ENCODE measurements at regions not wholly inside any gene's neighbourhood (a gene's known extent, or its start where the extent isn't known, plus 50 kb on each side); places are given as distances from the start of the nearest gene placed in this dataset.
"Not testable (repeated sequence)": the region's sequence is repeated elsewhere in the genome, so short reads cannot be mapped to it uniquely, and the experiment has no call there.

DNA sequence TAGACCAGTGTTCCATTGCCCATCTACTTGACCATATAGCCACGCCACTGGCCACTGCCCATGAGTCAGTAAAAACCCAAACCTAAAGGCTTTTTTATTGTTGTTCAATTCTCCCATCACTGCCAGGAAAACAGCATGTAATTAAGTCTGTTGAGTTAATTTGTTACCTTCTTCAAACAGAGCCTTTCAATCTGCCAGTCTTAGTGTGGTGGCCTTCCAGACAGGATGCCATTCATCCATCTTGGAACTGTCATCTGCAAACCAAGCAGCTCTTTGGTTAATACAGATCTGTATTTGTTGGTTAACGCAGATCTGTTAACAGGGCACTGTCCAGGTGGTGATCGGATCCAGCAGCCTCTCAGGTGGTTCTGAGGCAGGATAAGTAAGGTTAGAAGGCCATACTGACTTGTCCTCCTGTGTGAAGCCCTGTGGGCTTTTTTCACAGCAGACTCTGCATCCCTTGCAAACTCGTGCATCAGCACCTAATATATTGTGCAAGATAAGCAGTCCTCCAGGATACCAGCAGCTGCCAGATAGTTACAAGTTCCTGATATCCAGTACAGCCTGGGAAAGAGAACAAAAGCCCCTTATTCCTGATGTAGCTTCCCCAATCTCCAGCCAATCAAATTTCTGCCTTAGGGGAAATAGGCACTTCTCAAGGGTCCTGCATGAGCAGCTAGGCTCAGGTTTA is 59.1 kb upstream of the DHRS4 start:
- no peaks in the 10 kb centered on the region for H3K36me3 ChIP-seq
- H3K9ac ChIP-seq = no peak overlapping the region
- peaks cover 13% of the 10 kb centered on the region for H3K9me3 ChIP-seq
- no peak for TF ChIP-seq Cebpa-rat (IDR thresholded peaks at IDR 0.05)
- no peaks in the 10 kb centered on the region for H3K4me1 ChIP-seq
- no peak overlapping the region for H3K4me2 ChIP-seq
- no peak overlapping the region for H3K4me3 ChIP-seq
- no peaks in the 10 kb centered on the region for H3K27me3 ChIP-seq
- no peaks in the 10 kb centered on the region for H4K20me1 ChIP-seq
- no peak overlapping the region for H3K27ac ChIP-seq

DNA sequence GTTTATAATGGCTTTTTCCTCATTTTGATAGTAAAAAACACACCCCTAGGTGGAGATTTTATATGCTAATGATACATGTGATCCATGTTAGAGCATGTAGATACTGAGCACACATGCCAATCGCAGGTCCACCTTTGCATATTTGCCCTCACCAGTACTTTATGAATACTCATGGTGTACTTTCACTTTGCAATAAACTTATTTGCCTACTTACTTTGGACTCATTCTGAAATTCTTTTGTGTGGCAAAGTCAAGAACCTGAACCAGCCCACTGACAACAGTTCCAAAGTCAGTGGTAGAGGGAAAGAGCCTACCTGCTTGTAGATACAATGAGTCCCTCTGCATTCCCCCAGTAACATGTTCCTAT is 58.5 kb upstream of the DHRS4 start:
- TF ChIP-seq Cebpa-rat (IDR thresholded peaks at IDR 0.05) = no peak
- Histone ChIP-seq H3K9me3 (peaks cover 18% of the 10 kb centered on the region), H4K20me1 (no peaks in the 10 kb centered on the region)

DNA sequence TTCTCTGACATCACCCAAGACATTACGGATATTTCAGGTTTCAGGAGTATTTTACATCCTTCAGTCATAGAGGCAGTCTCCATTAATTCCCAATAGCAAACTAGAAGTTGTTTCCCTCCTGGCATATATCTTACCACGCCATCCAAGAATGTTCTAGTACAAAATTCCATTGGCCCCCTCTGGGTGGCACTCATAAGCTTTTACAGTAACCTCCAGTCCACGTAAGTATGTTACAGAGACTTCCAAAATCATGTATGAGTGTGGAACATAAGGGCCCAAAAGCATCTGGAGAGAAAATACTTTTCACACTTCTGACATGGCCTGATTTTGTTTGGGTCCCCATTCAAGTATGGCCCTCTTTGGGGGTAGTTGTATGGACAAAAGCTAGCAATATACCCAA is 58.1 kb upstream of the DHRS4 start:
- H3K9ac ChIP-seq = no peak overlapping the region
- no peaks in the 10 kb centered on the region for H3K4me1 ChIP-seq
- no peak overlapping the region for H3K4me2 ChIP-seq
- H3K9me3 ChIP-seq = peaks cover 18% of the 10 kb centered on the region
- no peaks in the 10 kb centered on the region for H4K20me1 ChIP-seq
- TF ChIP-seq Cebpa-rat (IDR thresholded peaks at IDR 0.05) = no peak
- no peak overlapping the region for H3K4me3 ChIP-seq
- no peak overlapping the region for H3K27ac ChIP-seq
- no peaks in the 10 kb centered on the region for H3K36me3 ChIP-seq
- H3K27me3 ChIP-seq = no peaks in the 10 kb centered on the region

More for the DNA sequence above, 58.5 kb upstream of the DHRS4 start:
- Histone ChIP-seq H3K4me1 (no peaks in the 10 kb centered on the region), H3K27me3 (no peaks in the 10 kb centered on the region), H3K4me2 (no peak overlapping the region), H3K4me3 (no peak overlapping the region), H3K9ac (no peak overlapping the region), H3K27ac (no peak overlapping the region), H3K36me3 (no peaks in the 10 kb centered on the region)

DNA sequence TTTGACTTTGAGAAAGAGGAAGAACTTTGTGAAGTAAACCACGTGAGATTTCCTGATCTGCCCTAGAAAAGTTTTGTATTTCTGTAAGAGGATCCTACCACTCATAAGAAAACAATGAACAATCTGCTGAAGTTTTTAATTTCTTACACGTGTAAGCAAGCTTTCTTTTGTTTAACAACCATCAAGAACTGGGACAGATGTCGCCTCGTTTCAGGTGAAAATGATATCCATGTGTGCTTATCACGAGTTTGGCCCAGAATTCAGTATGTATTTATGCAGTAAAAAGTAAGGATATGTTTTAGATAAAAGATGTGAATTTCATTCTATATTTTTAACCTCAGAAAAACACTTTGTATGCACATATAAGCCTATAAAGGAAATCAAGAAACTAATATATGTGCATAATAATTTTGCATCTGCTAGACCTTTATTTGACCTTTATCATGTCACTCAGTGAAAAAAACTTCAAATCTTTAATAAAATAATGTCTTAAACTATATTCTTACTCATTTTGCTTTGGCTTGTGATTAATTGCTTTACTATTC is 56.9 kb upstream of the DHRS4 start:
- Histone ChIP-seq H3K4me1 (no peaks in the 10 kb centered on the region), H3K9ac (no peak overlapping the region), H3K36me3 (no peaks in the 10 kb centered on the region)

DNA sequence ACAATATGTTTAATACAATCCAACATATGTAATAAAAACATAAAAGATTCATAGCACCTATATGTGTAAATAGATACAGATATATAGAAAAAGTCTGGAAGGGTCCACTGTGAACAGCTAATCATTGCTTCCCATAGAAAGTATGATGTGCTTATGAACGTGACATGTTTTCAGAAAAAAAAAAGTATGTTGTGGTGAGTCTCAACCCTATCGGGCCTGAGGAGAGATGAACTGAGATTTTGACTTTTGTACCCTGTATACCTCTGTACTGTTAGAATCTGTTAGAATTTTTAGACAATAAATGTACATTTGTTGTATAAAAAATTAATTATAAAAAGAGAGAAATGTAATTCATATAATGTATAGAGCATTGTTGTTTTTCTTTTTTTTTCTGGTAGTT is 56.3 kb upstream of the DHRS4 start:
- H3K36me3 ChIP-seq, H3K27me3 ChIP-seq, H3K4me1 ChIP-seq, H3K4me3 ChIP-seq, H3K27ac ChIP-seq, H3K9ac ChIP-seq, H3K4me2 ChIP-seq, H4K20me1 ChIP-seq: not testable (repeated sequence)
- H3K9me3 ChIP-seq = peaks cover 18% of the 10 kb centered on the region

More for the DNA sequence above, 56.9 kb upstream of the DHRS4 start:
- H3K9me3 ChIP-seq = peaks cover 18% of the 10 kb centered on the region
- H4K20me1 ChIP-seq = no peaks in the 10 kb centered on the region
- 0 out of 2 replicates have a peak, but pooled peaks cover 3% of the 10 kb centered on the region for H3K27me3 ChIP-seq
- H3K27ac ChIP-seq = no peak overlapping the region
- no peak overlapping the region for H3K4me2 ChIP-seq
- TF ChIP-seq Cebpa-rat (IDR thresholded peaks at IDR 0.05) = no peak
- no peak overlapping the region for H3K4me3 ChIP-seq

DNA sequence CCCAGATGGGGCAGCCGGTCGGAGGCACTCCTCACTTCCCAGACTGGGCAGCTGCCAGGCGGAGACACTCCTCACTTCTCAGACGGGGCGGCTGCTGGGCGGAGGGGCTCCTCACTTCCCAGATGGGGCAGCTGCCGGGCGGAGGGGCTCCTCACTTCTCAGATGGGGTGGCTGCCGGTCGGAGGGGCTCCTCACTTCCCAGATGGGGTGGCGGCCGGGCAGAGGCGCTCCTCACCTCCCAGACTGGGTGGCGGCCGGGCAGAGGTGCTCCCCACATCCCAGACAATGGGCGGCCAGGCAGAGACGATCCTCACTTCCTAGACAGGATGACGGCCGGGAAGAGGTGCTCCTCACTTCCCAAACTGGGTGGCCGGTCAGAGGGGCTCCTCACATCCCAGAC is 55.2 kb upstream of the DHRS4 start:
- H3K27me3 ChIP-seq, H3K36me3 ChIP-seq, H3K4me2 ChIP-seq, H3K4me1 ChIP-seq, H3K9ac ChIP-seq, H3K27ac ChIP-seq, H4K20me1 ChIP-seq, H3K4me3 ChIP-seq: not testable (repeated sequence)
- H3K9me3 ChIP-seq = peaks cover 18% of the 10 kb centered on the region

DNA sequence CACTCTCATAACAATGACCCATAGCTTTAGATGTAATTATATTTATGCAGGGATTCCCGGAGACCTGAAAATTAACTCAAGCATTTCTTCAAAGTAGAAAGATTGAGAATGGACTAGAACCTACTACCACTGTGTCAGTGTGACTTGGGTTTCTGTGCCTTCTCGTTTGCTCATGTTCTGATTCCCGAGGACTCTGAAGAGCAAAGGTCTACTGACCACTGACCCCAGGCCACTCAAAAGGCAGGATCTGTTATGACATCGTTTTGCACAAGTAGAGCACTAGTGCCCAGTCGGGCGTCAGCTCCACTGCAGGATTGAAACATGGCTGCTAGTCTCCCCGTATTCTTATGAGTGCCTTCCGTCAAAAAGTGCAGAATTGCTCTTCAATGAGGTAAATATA is 53.8 kb upstream of the DHRS4 start:
- H4K20me1 ChIP-seq = no peaks in the 10 kb centered on the region
- no peaks in the 10 kb centered on the region for H3K4me1 ChIP-seq
- H3K27me3 ChIP-seq = 0 out of 2 replicates have a peak, but pooled peaks cover 3% of the 10 kb centered on the region
- no peak for TF ChIP-seq Cebpa-rat (IDR thresholded peaks at IDR 0.05)
- no peaks in the 10 kb centered on the region for H3K36me3 ChIP-seq
- no peak overlapping the region for H3K4me2 ChIP-seq
- H3K27ac ChIP-seq = no peak overlapping the region
- no peak overlapping the region for H3K9ac ChIP-seq
- no peak overlapping the region for H3K4me3 ChIP-seq
- peaks cover 18% of the 10 kb centered on the region for H3K9me3 ChIP-seq

DNA sequence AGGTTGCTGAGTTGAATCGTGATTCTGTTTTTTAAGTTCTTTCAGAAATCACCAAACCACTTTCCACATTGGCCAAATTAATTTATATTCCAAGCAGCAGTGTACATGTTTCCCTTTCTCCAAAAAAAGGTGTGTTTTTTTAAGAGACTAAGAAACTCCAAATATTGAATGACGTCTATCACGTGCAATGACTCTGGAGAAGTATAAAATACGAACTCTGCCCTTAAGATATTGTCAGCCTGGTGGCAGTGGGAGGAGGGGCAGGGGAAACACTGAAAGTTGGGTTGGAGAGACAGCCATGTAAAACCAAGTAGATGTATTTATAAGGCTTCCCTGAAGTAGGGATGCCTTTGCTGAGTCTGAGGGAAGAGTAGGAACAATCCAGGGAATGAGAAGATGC is 50.1 kb upstream of the DHRS4 start:
- Histone ChIP-seq H3K4me1 (no peaks in the 10 kb centered on the region), H3K27me3 (0 out of 2 replicates have a peak, but pooled peaks cover 3% of the 10 kb centered on the region), H3K4me2 (no peak overlapping the region), H3K36me3 (no peaks in the 10 kb centered on the region), H3K27ac (no peak overlapping the region), H3K9me3 (peaks cover 16% of the 10 kb centered on the region), H3K9ac (no peak overlapping the region), H4K20me1 (no peaks in the 10 kb centered on the region), H3K4me3 (no peak overlapping the region)
- TF ChIP-seq Cebpa-rat (IDR thresholded peaks at IDR 0.05) = no peak

Data from BLaER1 (cell line).